ENCODE measurements at regions not wholly inside any gene's neighbourhood (a gene's known extent, or its start where the extent isn't known, plus 50 kb on each side); places are given as distances from the start of the nearest gene placed in this dataset.

- no peak for DNase-seq (ENCODE audit: low spot score)
These were observed 73.0 kb upstream of the RAB12 start for GRCh38 chr18:8536231-8536630.

- no peak for DNase-seq (ENCODE audit: low spot score)
These were observed 72.3 kb upstream of the RAB12 start for GRCh38 chr18:8536922-8537321.

GRCh38 chr18:8537400-8537799 is 71.8 kb upstream of the RAB12 start:
- DNase-seq (ENCODE audit: low spot score), result no peak

- no peak for DNase-seq (ENCODE audit: low spot score)
These were observed 70.3 kb upstream of the RAB12 start for GRCh38 chr18:8538935-8539334.

- DNase-seq (ENCODE audit: low spot score), result no peak
These were observed 62.6 kb upstream of the RAB12 start for GRCh38 chr18:8546677-8547076.

GRCh38 chr18:8548186-8548585 is 61.1 kb upstream of the RAB12 start:
- DNase-seq (ENCODE audit: low spot score), result no peak

DNA sequence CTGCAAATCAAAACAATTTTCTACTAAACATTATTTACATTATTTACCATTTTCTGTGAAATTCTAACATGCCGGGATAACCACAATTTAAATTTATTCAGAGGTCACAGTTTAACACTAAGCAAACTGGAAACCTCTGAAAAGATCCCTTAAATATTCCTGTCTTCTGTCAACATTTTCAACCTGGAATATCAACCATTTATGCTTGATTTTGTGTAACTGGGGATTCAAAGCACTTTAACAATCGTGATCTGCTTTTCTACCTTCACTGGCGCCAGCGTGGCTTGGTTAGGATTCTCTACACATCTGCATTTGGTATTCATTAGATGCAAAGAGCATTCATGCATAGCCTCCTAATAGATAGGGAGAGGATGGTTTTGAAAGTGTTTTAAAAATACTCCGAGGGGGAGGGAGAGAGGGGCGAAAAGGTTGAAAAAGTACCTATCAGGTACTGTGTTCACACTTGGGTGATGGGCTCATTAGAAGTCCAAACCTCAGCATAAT is 59.9 kb upstream of the RAB12 start:
- no peak for DNase-seq (ENCODE audit: low spot score)

GRCh38 chr18:8552151-8552550 is 57.1 kb upstream of the RAB12 start:
- no peak for DNase-seq (ENCODE audit: low spot score)

DNA sequence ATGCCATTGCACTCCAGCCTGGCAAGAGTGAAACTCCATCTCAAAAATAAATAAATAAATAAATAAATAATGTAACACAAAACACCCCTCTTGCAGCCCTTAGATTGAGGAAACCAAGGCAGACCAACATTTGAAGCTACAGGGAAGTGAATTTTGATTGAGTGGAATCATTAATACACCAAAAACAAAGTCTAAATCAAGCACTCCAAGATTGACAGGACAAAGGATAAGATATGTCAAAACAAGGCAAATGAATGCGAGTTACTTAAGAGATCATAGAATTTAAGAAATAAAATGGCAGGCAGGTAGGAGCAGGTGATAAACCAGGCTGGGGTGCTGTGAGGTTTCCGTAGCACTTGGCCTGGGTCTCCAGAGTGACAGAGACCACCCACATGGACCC is 54.9 kb upstream of the RAB12 start:
- no peak for DNase-seq (ENCODE audit: low spot score)

DNA sequence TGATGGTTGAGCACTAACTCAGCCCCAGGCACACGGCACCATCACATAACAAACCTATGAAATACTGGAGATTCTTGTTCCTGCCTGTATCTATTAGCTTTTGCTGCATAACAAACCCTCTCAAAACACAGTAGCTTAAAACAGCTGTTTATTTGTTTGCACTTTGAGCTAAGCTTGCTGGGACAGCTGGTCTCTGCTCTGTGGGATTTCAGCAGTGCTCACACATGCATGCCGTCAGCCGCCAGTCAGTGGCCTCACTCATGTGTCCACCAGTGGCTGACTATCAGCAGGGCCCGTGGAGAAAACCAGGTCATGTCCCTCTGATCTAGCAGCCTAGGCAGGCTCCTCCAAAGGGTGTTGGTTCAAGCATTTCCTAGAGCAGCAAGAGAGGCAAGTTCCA is 52.8 kb upstream of the RAB12 start:
- DNase-seq (ENCODE audit: low spot score), result no peak

All from umbilical cord (tissue), 1 donor.